OCI-LY3 (cell line): ENCODE measurements at regions not wholly inside any gene's neighbourhood (a gene's known extent, or its start where the extent isn't known, plus 50 kb on each side); places are given as distances from the start of the nearest gene placed in this dataset.

Experiments
- CTCF ChIP-seq: fragments of 200-600, 300-600 bp; sonication (generic); IDR thresholded peaks from 2 replicates; pipeline ENCODE4 v1.5.1; 2014; ENCODE audit warnings: antibody characterized with exemption, low read length, low read depth
- EZH2phosphoT487 ChIP-seq: fragments of 200-600 bp; shearing (Covaris generic); IDR thresholded peaks from 2 replicates; pipeline ENCODE4 v1.6.1; 2018; ENCODE audit warnings: antibody characterized with exemption, mixed run types, low read depth

GRCh38 chr2:81870119-81870518 lies 1565.6 kb upstream of the LRRTM1 start:
- no peak for TF ChIP-seq CTCF
- no peak for TF ChIP-seq EZH2phosphoT487
